ENCODE measurements at regions not wholly inside any gene's neighbourhood (a gene's known extent, or its start where the extent isn't known, plus 50 kb on each side); places are given as distances from the start of the nearest gene placed in this dataset.

DNA sequence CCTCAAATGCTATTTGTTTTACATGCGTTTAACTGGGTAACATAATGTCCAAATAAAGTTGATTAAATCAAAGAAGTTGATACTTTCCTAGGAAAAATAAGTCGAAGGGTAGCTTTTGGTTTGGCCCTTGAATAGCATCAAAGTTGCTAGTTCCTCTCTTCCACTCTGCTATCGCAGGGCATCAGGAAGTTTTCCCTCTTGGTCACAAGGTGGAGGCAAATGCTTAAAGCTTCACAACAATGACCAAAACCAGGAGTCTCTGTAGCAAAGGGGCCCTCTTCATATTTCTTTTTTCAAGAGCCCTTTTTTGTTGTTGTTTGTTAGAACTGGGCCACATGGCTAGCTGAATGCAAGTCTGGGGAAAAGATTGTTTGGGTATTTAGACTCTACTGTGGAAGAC is 668.4 kb downstream of the KCNT2 start:
- no peak for TF ChIP-seq POLR2A (IDR thresholded peaks at IDR 0.05)
- TF ChIP-seq, protein P1, sequence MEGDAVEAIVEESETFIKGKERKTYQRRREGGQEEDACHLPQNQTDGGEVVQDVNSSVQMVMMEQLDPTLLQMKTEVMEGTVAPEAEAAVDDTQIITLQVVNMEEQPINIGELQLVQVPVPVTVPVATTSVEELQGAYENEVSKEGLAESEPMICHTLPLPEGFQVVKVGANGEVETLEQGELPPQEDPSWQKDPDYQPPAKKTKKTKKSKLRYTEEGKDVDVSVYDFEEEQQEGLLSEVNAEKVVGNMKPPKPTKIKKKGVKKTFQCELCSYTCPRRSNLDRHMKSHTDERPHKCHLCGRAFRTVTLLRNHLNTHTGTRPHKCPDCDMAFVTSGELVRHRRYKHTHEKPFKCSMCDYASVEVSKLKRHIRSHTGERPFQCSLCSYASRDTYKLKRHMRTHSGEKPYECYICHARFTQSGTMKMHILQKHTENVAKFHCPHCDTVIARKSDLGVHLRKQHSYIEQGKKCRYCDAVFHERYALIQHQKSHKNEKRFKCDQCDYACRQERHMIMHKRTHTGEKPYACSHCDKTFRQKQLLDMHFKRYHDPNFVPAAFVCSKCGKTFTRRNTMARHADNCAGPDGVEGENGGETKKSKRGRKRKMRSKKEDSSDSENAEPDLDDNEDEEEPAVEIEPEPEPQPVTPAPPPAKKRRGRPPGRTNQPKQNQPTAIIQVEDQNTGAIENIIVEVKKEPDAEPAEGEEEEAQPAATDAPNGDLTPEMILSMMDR (IDR thresholded peaks at IDR 0.05): no peak
